Uterus (tissue), 3 donors: ENCODE measurements at regions not wholly inside any gene's neighbourhood (a gene's known extent, or its start where the extent isn't known, plus 50 kb on each side); places are given as distances from the start of the nearest gene placed in this dataset.

Source experiments
- DNase-seq, 2 donors: peaks; one replicate each; pipeline ENCODE4 v3.0.0-alpha.2; 2019 to 2020
- H3K27ac ChIP-seq, 2 donors: fragments of 200-600 bp; sonication (generic); 1 replicate in 1 of 2; 2 replicates in 1 of 2; pipeline ENCODE4 v1.5.1; 2016 to 2018
- H3K27me3 ChIP-seq, 2 donors: fragments of 200-600 bp; sonication (generic); one replicate each; pipeline ENCODE4 v1.5.1; 2018 to 2019; ENCODE audit warnings: control low read depth in 1 of 2
- H3K36me3 ChIP-seq, 2 donors: fragments of 200-600 bp; sonication (generic); one replicate each; pipeline ENCODE4 v1.5.1; 2019; ENCODE audit warnings: control low read depth in 1 of 2
- H3K4me1 ChIP-seq, 2 donors: fragments of 200-600 bp; sonication (generic); one replicate each; pipeline ENCODE4 v1.5.1; 2018 to 2019; ENCODE audit warnings: control low read depth in 1 of 2
- H3K4me3 ChIP-seq, 2 donors: fragments of 200-600 bp; sonication (generic); 1 replicate in 1 of 2; 2 replicates in 1 of 2; pipeline ENCODE4 v1.5.1; 2018 to 2019; ENCODE audit warnings: mild to moderate bottlenecking in 1 of 2
- H3K9me3 ChIP-seq, 2 donors: fragments of 200-600 bp; sonication (generic); one replicate each; pipeline ENCODE4 v1.5.1; 2019; ENCODE audit warnings: control low read depth in 1 of 2
- CTCF ChIP-seq, 4 experiments: fragments of 200-600 bp in 2 of 4; fragments of 450-650 bp in 2 of 4; sonication (generic) in 2 of 4; IDR thresholded peaks; one replicate each; pipeline ENCODE4 v1.5.1; 2016 to 2019; ENCODE audit warnings: antibody characterized with exemption in 4 of 4, mild to moderate bottlenecking in 2 of 4, moderate library complexity in 1 of 4
- POLR2A ChIP-seq, 2 donors: fragments of 450-650 bp; IDR thresholded peaks; one replicate each; pipeline ENCODE4 v1.6.1; 2016; ENCODE audit warnings: antibody characterized with exemption in 2 of 2, mild to moderate bottlenecking in 1 of 2, moderate library complexity in 1 of 2
- intact Hi-C: fragments of 100-400 bp; cut with DNase I; formaldehyde crosslinking; loops from one replicate; pipeline ENCODE4 v1.15.1; 2023; ENCODE audit warnings: low total_unique reads
- donor health status: DM: yes; HTN: yes; CAD: no.

GRCh38 chr11:80240245-80240644 is 799.4 kb upstream of the TENM4 start:
- no peaks in the 10 kb centered on the region for H3K4me1 ChIP-seq
- TF ChIP-seq POLR2A (IDR thresholded peaks at IDR 0.05): no peak
- TF ChIP-seq CTCF (IDR thresholded peaks at IDR 0.05): no peak
- H3K36me3 ChIP-seq: no peaks in the 10 kb centered on the region
- intact Hi-C loops: no loop called here
- H3K9me3 ChIP-seq: no peaks in the 10 kb centered on the region
- H3K4me3 ChIP-seq: no peak overlapping the region
- no peaks in the 10 kb centered on the region for H3K27me3 ChIP-seq
- no peak for DNase-seq
- no peak overlapping the region for H3K27ac ChIP-seq

GRCh38 chr11:80239217-80239616 is 798.4 kb upstream of the TENM4 start:
- H3K4me3 ChIP-seq: no peak overlapping the region
- TF ChIP-seq POLR2A (IDR thresholded peaks at IDR 0.05): no peak
- TF ChIP-seq CTCF (IDR thresholded peaks at IDR 0.05): no peak
- no peak for DNase-seq
- no peak overlapping the region for H3K27ac ChIP-seq
- H3K36me3 ChIP-seq: no peaks in the 10 kb centered on the region
- intact Hi-C loops: no loop called here
- H3K27me3 ChIP-seq: no peaks in the 10 kb centered on the region
- H3K4me1 ChIP-seq: no peaks in the 10 kb centered on the region
- H3K9me3 ChIP-seq: no peaks in the 10 kb centered on the region

GRCh38 chr11:80227915-80228314 is 787.1 kb upstream of the TENM4 start:
- no peaks in the 10 kb centered on the region for H3K4me1 ChIP-seq
- peaks cover 0 to 3% of the 10 kb centered on the region in 2 donors for H3K9me3 ChIP-seq
- peaks cover 0 to 4% of the 10 kb centered on the region in 2 donors for H3K27me3 ChIP-seq
- H3K4me3 ChIP-seq: no peak overlapping the region
- intact Hi-C loops: no loop called here
- H3K36me3 ChIP-seq: no peaks in the 10 kb centered on the region
- no peak for DNase-seq
- no peak overlapping the region for H3K27ac ChIP-seq
- no peak for TF ChIP-seq POLR2A (IDR thresholded peaks at IDR 0.05)
- no peak for TF ChIP-seq CTCF (IDR thresholded peaks at IDR 0.05)

GRCh38 chr11:80214413-80214812 is 773.6 kb upstream of the TENM4 start:
- Histone ChIP-seq H3K27me3 (no peaks in the 10 kb centered on the region), H3K4me3 (no peak overlapping the region), H3K27ac (no peak overlapping the region), H3K9me3 (no peaks in the 10 kb centered on the region), H3K36me3 (no peaks in the 10 kb centered on the region), H3K4me1 (no peaks in the 10 kb centered on the region)
- no peak for DNase-seq
- intact Hi-C loops: no loop called here
- TF ChIP-seq POLR2A (IDR thresholded peaks at IDR 0.05): no peak
- TF ChIP-seq CTCF (IDR thresholded peaks at IDR 0.05): no peak

GRCh38 chr11:80211673-80212072 is 770.8 kb upstream of the TENM4 start:
- DNase-seq: no peak
- Histone ChIP-seq H3K9me3 (no peaks in the 10 kb centered on the region), H3K27me3 (no peaks in the 10 kb centered on the region), H3K27ac (no peak overlapping the region), H3K4me1 (no peaks in the 10 kb centered on the region), H3K36me3 (no peaks in the 10 kb centered on the region), H3K4me3 (no peak overlapping the region)
- no peak for TF ChIP-seq POLR2A (IDR thresholded peaks at IDR 0.05)
- TF ChIP-seq CTCF (IDR thresholded peaks at IDR 0.05): no peak
- intact Hi-C loops: no loop called here
